Mammary epithelial cell (primary cell): ENCODE measurements at regions not wholly inside any gene's neighbourhood (a gene's known extent, or its start where the extent isn't known, plus 50 kb on each side); places are given as distances from the start of the nearest gene placed in this dataset.

Experiments used
- EZH2 ChIP-seq: IDR thresholded peaks from 2 replicates; pipeline ENCODE4 v1.6.1; 2012; ENCODE audit warnings: low read length, inconsistent platforms, borderline replicate concordance
- TF ChIP-seq, protein P1 (sequence below), 2 donors: IDR thresholded peaks in 1 of 2; conservative IDR thresholded peaks in 1 of 2; 2 replicates each; pipeline ENCODE4 v1.5.1; 2011 to 2012; ENCODE audit warnings: inconsistent platforms in 2 of 2, low read length in 2 of 2, mild to moderate bottlenecking in 2 of 2, control low read depth in 1 of 2, low read depth in 1 of 2; ENCODE audit not compliant: insufficient read depth in 1 of 2; ENCODE audit errors: extremely low read depth in 1 of 2

DNA sequence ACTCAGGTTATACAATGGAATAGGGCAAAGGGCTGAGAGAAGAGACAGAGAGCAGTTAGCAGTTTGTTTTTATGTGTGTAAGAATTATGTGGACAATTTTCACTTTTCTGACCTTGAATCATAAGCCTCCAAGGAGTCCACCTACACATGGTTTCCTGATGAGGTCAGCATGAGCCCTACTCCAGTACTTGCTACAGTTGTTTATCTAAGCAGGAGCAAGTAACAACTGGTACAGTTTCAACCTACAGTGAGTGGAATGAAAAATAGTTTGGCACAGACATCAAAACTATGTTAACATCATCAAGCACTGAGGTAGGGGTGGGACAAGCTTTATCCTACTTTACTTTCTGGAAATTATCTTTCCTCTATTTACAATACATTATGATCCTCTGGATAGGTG is 426.7 kb upstream of the ID4 start:
- TF ChIP-seq, protein P1, sequence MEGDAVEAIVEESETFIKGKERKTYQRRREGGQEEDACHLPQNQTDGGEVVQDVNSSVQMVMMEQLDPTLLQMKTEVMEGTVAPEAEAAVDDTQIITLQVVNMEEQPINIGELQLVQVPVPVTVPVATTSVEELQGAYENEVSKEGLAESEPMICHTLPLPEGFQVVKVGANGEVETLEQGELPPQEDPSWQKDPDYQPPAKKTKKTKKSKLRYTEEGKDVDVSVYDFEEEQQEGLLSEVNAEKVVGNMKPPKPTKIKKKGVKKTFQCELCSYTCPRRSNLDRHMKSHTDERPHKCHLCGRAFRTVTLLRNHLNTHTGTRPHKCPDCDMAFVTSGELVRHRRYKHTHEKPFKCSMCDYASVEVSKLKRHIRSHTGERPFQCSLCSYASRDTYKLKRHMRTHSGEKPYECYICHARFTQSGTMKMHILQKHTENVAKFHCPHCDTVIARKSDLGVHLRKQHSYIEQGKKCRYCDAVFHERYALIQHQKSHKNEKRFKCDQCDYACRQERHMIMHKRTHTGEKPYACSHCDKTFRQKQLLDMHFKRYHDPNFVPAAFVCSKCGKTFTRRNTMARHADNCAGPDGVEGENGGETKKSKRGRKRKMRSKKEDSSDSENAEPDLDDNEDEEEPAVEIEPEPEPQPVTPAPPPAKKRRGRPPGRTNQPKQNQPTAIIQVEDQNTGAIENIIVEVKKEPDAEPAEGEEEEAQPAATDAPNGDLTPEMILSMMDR (conservative IDR thresholded peaks at IDR 0.05 in 1 of 2, IDR thresholded peaks at IDR 0.05 in 1 of 2; ENCODE audit: extremely low read depth in 1 of 2, insufficient read depth in 1 of 2, low read depth in 1 of 2, low read length in 2 of 2) = no peak
- TF ChIP-seq EZH2 = no peak
